ENCODE measurements at regions not wholly inside any gene's neighbourhood (a gene's known extent, or its start where the extent isn't known, plus 50 kb on each side); places are given as distances from the start of the nearest gene placed in this dataset.

GRCh38 chr13:64078480-64078936, 2662.9 kb upstream of the PCDH20 start:
- no peak for TF ChIP-seq CTCF (IDR thresholded peaks at IDR 0.05; ENCODE audit: low read depth, low read length)
- no peak for TF ChIP-seq EZH2phosphoT487 (IDR thresholded peaks at IDR 0.05; ENCODE audit: low read depth)
